ENCODE measurements at regions not wholly inside any gene's neighbourhood (a gene's known extent, or its start where the extent isn't known, plus 50 kb on each side); places are given as distances from the start of the nearest gene placed in this dataset.

DNA sequence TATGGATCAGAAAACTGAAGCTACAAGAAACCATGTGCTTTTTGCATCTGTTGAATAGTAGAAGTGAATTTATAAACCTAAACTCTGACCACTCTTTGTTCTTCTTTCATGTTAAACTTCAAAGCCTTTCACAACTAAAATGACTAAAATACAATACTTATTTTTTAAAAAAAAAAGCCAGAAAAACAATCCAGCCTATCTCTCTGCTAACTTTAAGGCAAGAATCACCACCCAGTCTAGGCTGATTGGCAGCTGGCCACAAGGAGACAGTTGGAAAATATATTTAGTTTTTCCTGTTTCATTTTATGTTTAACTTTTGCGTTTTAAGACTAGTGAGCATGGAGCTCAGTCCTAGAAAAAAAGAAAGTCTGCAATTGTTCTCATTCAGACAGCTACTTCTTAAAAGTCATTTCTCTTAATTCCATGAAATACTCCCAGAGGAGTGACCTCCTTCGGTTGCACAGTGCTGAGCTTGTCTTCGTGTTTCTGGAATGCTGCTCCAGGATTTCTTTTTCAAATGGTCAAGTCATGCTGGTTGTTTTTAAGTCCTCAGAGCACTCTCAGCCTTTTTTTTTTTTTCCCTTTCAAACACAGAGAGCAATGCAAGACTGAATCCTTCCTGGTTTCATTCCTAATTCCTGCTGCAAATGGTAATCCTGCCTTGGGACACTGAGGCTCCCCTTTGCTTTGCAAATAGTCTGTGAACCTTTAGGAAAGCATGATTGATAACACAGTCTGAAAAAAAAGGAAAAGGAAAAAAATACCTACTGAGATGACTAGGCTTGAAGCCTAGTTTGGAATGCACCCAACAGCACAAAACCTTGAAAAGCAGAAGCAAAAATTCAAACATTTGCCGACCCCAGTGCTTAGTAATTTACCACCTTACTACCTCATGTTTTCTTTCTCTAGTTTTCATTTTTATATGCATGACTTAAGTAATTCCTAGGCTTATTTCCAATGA, 233.3 kb upstream of the DAAM1 start:
- TF ChIP-seq ZNF317 (CRISPR knock-in tag; IDR thresholded peaks at IDR 0.05; ENCODE audit: borderline replicate concordance, low read depth), result no peak
- TF ChIP-seq, protein P1, sequence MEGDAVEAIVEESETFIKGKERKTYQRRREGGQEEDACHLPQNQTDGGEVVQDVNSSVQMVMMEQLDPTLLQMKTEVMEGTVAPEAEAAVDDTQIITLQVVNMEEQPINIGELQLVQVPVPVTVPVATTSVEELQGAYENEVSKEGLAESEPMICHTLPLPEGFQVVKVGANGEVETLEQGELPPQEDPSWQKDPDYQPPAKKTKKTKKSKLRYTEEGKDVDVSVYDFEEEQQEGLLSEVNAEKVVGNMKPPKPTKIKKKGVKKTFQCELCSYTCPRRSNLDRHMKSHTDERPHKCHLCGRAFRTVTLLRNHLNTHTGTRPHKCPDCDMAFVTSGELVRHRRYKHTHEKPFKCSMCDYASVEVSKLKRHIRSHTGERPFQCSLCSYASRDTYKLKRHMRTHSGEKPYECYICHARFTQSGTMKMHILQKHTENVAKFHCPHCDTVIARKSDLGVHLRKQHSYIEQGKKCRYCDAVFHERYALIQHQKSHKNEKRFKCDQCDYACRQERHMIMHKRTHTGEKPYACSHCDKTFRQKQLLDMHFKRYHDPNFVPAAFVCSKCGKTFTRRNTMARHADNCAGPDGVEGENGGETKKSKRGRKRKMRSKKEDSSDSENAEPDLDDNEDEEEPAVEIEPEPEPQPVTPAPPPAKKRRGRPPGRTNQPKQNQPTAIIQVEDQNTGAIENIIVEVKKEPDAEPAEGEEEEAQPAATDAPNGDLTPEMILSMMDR (IDR thresholded peaks at IDR 0.05), result no peak
- no peak for TF ChIP-seq RELA (CRISPR knock-in tag; IDR thresholded peaks at IDR 0.05; ENCODE audit: borderline replicate concordance)
- TF ChIP-seq ELF4 (CRISPR knock-in tag; IDR thresholded peaks at IDR 0.05; ENCODE audit: low read depth), result no peak
- TF ChIP-seq ATF1 (CRISPR knock-in tag; IDR thresholded peaks at IDR 0.05), result no peak
- TF ChIP-seq, protein P2, sequence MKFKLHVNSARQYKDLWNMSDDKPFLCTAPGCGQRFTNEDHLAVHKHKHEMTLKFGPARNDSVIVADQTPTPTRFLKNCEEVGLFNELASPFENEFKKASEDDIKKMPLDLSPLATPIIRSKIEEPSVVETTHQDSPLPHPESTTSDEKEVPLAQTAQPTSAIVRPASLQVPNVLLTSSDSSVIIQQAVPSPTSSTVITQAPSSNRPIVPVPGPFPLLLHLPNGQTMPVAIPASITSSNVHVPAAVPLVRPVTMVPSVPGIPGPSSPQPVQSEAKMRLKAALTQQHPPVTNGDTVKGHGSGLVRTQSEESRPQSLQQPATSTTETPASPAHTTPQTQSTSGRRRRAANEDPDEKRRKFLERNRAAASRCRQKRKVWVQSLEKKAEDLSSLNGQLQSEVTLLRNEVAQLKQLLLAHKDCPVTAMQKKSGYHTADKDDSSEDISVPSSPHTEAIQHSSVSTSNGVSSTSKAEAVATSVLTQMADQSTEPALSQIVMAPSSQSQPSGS (CRISPR knock-in tag; IDR thresholded peaks at IDR 0.05; ENCODE audit: borderline replicate concordance, low read depth), result no peak
- TF ChIP-seq NFATC4 (CRISPR knock-in tag; IDR thresholded peaks at IDR 0.05), result no peak
- no peak for TF ChIP-seq CBFB (CRISPR knock-in tag; IDR thresholded peaks at IDR 0.05; ENCODE audit: low read depth)
- TF ChIP-seq SP1 (CRISPR knock-in tag; conservative IDR thresholded peaks at IDR 0.05), result no peak
- TF ChIP-seq, protein P3, sequence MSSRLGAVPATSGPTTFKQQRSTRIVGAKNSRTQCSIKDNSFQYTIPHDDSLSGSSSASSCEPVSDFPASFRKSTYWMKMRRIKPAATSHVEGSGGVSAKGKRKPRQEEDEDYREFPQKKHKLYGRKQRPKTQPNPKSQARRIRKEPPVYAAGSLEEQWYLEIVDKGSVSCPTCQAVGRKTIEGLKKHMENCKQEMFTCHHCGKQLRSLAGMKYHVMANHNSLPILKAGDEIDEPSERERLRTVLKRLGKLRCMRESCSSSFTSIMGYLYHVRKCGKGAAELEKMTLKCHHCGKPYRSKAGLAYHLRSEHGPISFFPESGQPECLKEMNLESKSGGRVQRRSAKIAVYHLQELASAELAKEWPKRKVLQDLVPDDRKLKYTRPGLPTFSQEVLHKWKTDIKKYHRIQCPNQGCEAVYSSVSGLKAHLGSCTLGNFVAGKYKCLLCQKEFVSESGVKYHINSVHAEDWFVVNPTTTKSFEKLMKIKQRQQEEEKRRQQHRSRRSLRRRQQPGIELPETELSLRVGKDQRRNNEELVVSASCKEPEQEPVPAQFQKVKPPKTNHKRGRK (CRISPR knock-in tag; IDR thresholded peaks at IDR 0.05; ENCODE audit: borderline replicate concordance), result no peak
- no peak for TF ChIP-seq TEAD4 (CRISPR knock-in tag; IDR thresholded peaks at IDR 0.05)
- no peak for TF ChIP-seq FOXP1 (CRISPR knock-in tag; IDR thresholded peaks at IDR 0.05; ENCODE audit: borderline replicate concordance)
